Skeletal muscle satellite cell (primary cell): ENCODE measurements at regions not wholly inside any gene's neighbourhood (a gene's known extent, or its start where the extent isn't known, plus 50 kb on each side); places are given as distances from the start of the nearest gene placed in this dataset.
"Not testable (repeated sequence)": the region's sequence is repeated elsewhere in the genome, so short reads cannot be mapped to it uniquely, and the experiment has no call there.

Experiments used
- H3K27me3 ChIP-seq: 2 replicates; pipeline ENCODE4 v1.7.0; 2013; ENCODE audit warnings: low read length; ENCODE audit not compliant: control insufficient read depth, insufficient read depth
- H3K36me3 ChIP-seq: 2 replicates; pipeline ENCODE4 v1.7.0; 2013; ENCODE audit warnings: mild to moderate bottlenecking, control low read depth, low read length; ENCODE audit not compliant: insufficient read depth
- H3K4me1 ChIP-seq: 2 replicates; pipeline ENCODE4 v1.7.0; 2013; ENCODE audit warnings: low read length; ENCODE audit not compliant: control insufficient read depth, insufficient read depth
- H3K4me2 ChIP-seq: 2 replicates; pipeline ENCODE4 v1.7.0; 2013; ENCODE audit warnings: mild to moderate bottlenecking, low read length
- H3K4me3 ChIP-seq: 2 replicates; pipeline ENCODE4 v1.7.0; 2013; ENCODE audit warnings: low read length
- H3K9ac ChIP-seq: 2 replicates; pipeline ENCODE4 v1.7.0; 2013; ENCODE audit warnings: mild to moderate bottlenecking, low read depth, low read length, moderate library complexity
- H3K9me3 ChIP-seq: replicated peaks from 2 replicates; pipeline ENCODE4 v1.7.0; 2013; ENCODE audit warnings: mild to moderate bottlenecking, control low read depth, low read length

- H3K36me3 ChIP-seq, H3K4me2 ChIP-seq, H3K9ac ChIP-seq, H3K4me3 ChIP-seq, H3K27me3 ChIP-seq, H3K9me3 ChIP-seq: not testable (repeated sequence)
- peaks cover 24% of the 10 kb centered on the region for H3K4me1 ChIP-seq
Observed at GRCh38 chr2:55124682-55125081, 74.4 kb upstream of the RTN4 start.

GRCh38 chr2:55123851-55124269 lies 73.6 kb upstream of the RTN4 start:
- Histone ChIP-seq H3K4me3 (no peak overlapping the region), H3K36me3 (no peaks in the 10 kb centered on the region), H3K27me3 (no peaks in the 10 kb centered on the region)

GRCh38 chr2:55120634-55121359 lies 70.5 kb upstream of the RTN4 start:
- Histone ChIP-seq H3K36me3 (no peaks in the 10 kb centered on the region), H3K9me3 (no peaks in the 10 kb centered on the region), H3K27me3 (no peaks in the 10 kb centered on the region), H3K4me1 (peaks cover 44% of the 10 kb centered on the region), H3K4me2 (peak overlapping the region; percentile 74), H3K9ac (peak overlapping the region; percentile 80), H3K4me3 (peak overlapping the region; percentile 51)

More at GRCh38 chr2:55123851-55124269, 73.6 kb upstream of the RTN4 start:
- H3K4me1 ChIP-seq, result peaks cover 32% of the 10 kb centered on the region
- no peaks in the 10 kb centered on the region for H3K9me3 ChIP-seq
- no peak overlapping the region for H3K9ac ChIP-seq
- no peak overlapping the region for H3K4me2 ChIP-seq

GRCh38 chr2:55119711-55120487 lies 69.6 kb upstream of the RTN4 start:
- H3K9ac ChIP-seq, result peak overlapping the region; percentile 80

GRCh38 chr2:55118643-55119083 lies 68.4 kb upstream of the RTN4 start:
- no peak overlapping the region for H3K9ac ChIP-seq

More at GRCh38 chr2:55119711-55120487, 69.6 kb upstream of the RTN4 start:
- Histone ChIP-seq H3K9me3 (no peaks in the 10 kb centered on the region), H3K27me3 (no peaks in the 10 kb centered on the region), H3K4me2 (peak overlapping the region; percentile 74), H3K36me3 (no peaks in the 10 kb centered on the region), H3K4me3 (peak overlapping the region; percentile 51), H3K4me1 (peaks cover 53% of the 10 kb centered on the region)

GRCh38 chr2:55116966-55117365 lies 66.7 kb upstream of the RTN4 start:
- Histone ChIP-seq H3K9ac (no peak overlapping the region), H3K27me3 (no peaks in the 10 kb centered on the region), H3K4me1 (peaks cover 70% of the 10 kb centered on the region), H3K36me3 (no peaks in the 10 kb centered on the region), H3K4me2 (no peak overlapping the region), H3K9me3 (no peaks in the 10 kb centered on the region), H3K4me3 (no peak overlapping the region)

More at GRCh38 chr2:55118643-55119083, 68.4 kb upstream of the RTN4 start:
- peaks cover 58% of the 10 kb centered on the region for H3K4me1 ChIP-seq
- H3K4me3 ChIP-seq, result no peak overlapping the region
- H3K36me3 ChIP-seq, result no peaks in the 10 kb centered on the region
- H3K9me3 ChIP-seq, result no peaks in the 10 kb centered on the region
- no peak overlapping the region for H3K4me2 ChIP-seq
- no peaks in the 10 kb centered on the region for H3K27me3 ChIP-seq

GRCh38 chr2:55116598-55116964 lies 66.3 kb upstream of the RTN4 start:
- Histone ChIP-seq H3K36me3 (no peaks in the 10 kb centered on the region), H3K4me3 (no peak overlapping the region), H3K9me3 (no peaks in the 10 kb centered on the region), H3K27me3 (no peaks in the 10 kb centered on the region), H3K4me2 (no peak overlapping the region), H3K9ac (no peak overlapping the region), H3K4me1 (peaks cover 74% of the 10 kb centered on the region)

- no peak overlapping the region for H3K9ac ChIP-seq
- no peaks in the 10 kb centered on the region for H3K9me3 ChIP-seq
- no peak overlapping the region for H3K4me3 ChIP-seq
- peak overlapping the region; percentile 34 for H3K4me2 ChIP-seq
- H3K27me3 ChIP-seq, result no peaks in the 10 kb centered on the region
- H3K36me3 ChIP-seq, result no peaks in the 10 kb centered on the region
- peaks cover 74% of the 10 kb centered on the region for H3K4me1 ChIP-seq
Observed at GRCh38 chr2:55115761-55116597, 65.7 kb upstream of the RTN4 start.

- Histone ChIP-seq H3K9ac (no peak overlapping the region), H3K9me3 (no peaks in the 10 kb centered on the region), H3K4me2 (no peak overlapping the region), H3K27me3 (no peaks in the 10 kb centered on the region), H3K36me3 (no peaks in the 10 kb centered on the region), H3K4me3 (no peak overlapping the region), H3K4me1 (peaks cover 73% of the 10 kb centered on the region)
Observed at GRCh38 chr2:55114597-55114996, 64.3 kb upstream of the RTN4 start.

GRCh38 chr2:55114082-55114481 lies 63.8 kb upstream of the RTN4 start:
- peaks cover 73% of the 10 kb centered on the region for H3K4me1 ChIP-seq

More at GRCh38 chr2:55114082-55114481, 63.8 kb upstream of the RTN4 start:
- Histone ChIP-seq H3K9me3 (no peaks in the 10 kb centered on the region), H3K9ac (no peak overlapping the region), H3K36me3 (no peaks in the 10 kb centered on the region), H3K27me3 (no peaks in the 10 kb centered on the region), H3K4me2 (no peak overlapping the region), H3K4me3 (no peak overlapping the region)
